ENCODE measurements at regions not wholly inside any gene's neighbourhood (a gene's known extent, or its start where the extent isn't known, plus 50 kb on each side); places are given as distances from the start of the nearest gene placed in this dataset.

- Histone ChIP-seq H3K27ac (no peak overlapping the region), H3K4me1 (no peaks in the 10 kb centered on the region), H3K9me3 (no peaks in the 10 kb centered on the region), H3K36me3 (replicated peaks in 1 of 2; ENCODE audit: insufficient read depth in 1 of 2, low read depth in 2 of 2) (no peaks in the 10 kb centered on the region), H3K27me3 (no peaks in the 10 kb centered on the region), H3K4me3 (no peak overlapping the region)
- intact Hi-C loops (cut with DNase I), result no loop called here
- ATAC-seq (no peak), DNase-seq (no peak)
- TF ChIP-seq CTCF (IDR thresholded peaks at IDR 0.05), result no peak
- no peak for TF ChIP-seq POLR2A (IDR thresholded peaks at IDR 0.05)
Observed at GRCh38 chr13:71368336-71368735, 498.7 kb downstream of the DACH1 start.

DNA sequence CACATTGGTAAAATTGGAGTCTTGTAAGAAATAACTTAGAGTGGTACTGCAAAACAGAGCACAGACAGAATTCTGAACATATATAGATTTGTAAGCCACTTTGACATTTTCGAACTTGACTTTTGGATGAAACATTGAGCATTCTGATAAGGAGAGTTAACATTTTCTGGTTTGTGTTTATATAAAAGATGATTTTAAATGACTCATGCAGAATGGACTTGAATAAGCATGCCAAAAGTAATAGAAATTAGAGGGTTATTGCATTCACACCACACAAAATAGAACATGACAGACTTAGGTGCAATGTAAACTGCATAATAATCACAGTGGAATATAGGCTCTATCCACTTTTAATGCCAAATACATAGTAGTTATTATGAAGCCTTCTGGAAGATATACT lies 507.0 kb downstream of the DACH1 start:
- no peak for DNase-seq
- H3K9me3 ChIP-seq, result no peaks in the 10 kb centered on the region
- no peaks in the 10 kb centered on the region for H3K36me3 ChIP-seq (replicated peaks in 1 of 2; ENCODE audit: insufficient read depth in 1 of 2, low read depth in 2 of 2)
- no peaks in the 10 kb centered on the region for H3K4me1 ChIP-seq
- no peaks in the 10 kb centered on the region for H3K27me3 ChIP-seq
- intact Hi-C loops (cut with DNase I), result no loop called here
- no peak overlapping the region for H3K27ac ChIP-seq
- TF ChIP-seq CTCF (IDR thresholded peaks at IDR 0.05), result no peak
- no peak for ATAC-seq
- no peak overlapping the region for H3K4me3 ChIP-seq
- 63 to 68% methylated on average over 1 of the region's 1 CpG for WGBS, 2 donors

- H3K4me3 ChIP-seq, result no peak overlapping the region
- intact Hi-C loops (cut with DNase I), result no loop called here
- H3K4me1 ChIP-seq, result no peaks in the 10 kb centered on the region
- TF ChIP-seq POLR2A (IDR thresholded peaks at IDR 0.05) (no peak), CTCF (IDR thresholded peaks at IDR 0.05) (no peak)
- H3K27ac ChIP-seq, result no peak overlapping the region
- no peaks in the 10 kb centered on the region for H3K9me3 ChIP-seq
- ATAC-seq (no peak), DNase-seq (no peak)
- no peaks in the 10 kb centered on the region for H3K36me3 ChIP-seq (replicated peaks in 1 of 2; ENCODE audit: insufficient read depth in 1 of 2, low read depth in 2 of 2)
- WGBS, 2 donors, result 77 to 85% methylated on average over 4 of the region's 4 CpGs
- H3K27me3 ChIP-seq, result no peaks in the 10 kb centered on the region
Observed at GRCh38 chr13:71359641-71360040, 507.4 kb downstream of the DACH1 start.

GRCh38 chr13:71358218-71358617 lies 508.8 kb downstream of the DACH1 start:
- no peaks in the 10 kb centered on the region for H3K9me3 ChIP-seq
- no peak overlapping the region for H3K4me3 ChIP-seq
- no peak overlapping the region for H3K27ac ChIP-seq
- 4 to 10% methylated on average over 1 of the region's 1 CpG for WGBS, 2 donors
- intact Hi-C loops (cut with DNase I), result no loop called here
- TF ChIP-seq POLR2A (IDR thresholded peaks at IDR 0.05), result no peak
- no peak for TF ChIP-seq CTCF (IDR thresholded peaks at IDR 0.05)
- DNase-seq (no peak), ATAC-seq (no peak)
- H3K36me3 ChIP-seq (replicated peaks in 1 of 2; ENCODE audit: insufficient read depth in 1 of 2, low read depth in 2 of 2), result no peaks in the 10 kb centered on the region
- no peaks in the 10 kb centered on the region for H3K27me3 ChIP-seq
- H3K4me1 ChIP-seq, result no peaks in the 10 kb centered on the region

- no peak overlapping the region for H3K27ac ChIP-seq
- DNase-seq (no peak), ATAC-seq (no peak)
- H3K9me3 ChIP-seq, result no peaks in the 10 kb centered on the region
- no peaks in the 10 kb centered on the region for H3K27me3 ChIP-seq
- H3K36me3 ChIP-seq (replicated peaks in 1 of 2; ENCODE audit: insufficient read depth in 1 of 2, low read depth in 2 of 2), result no peaks in the 10 kb centered on the region
- no peak overlapping the region for H3K4me3 ChIP-seq
- no peaks in the 10 kb centered on the region for H3K4me1 ChIP-seq
- intact Hi-C loops (cut with DNase I), result no loop called here
- 75% methylated on average over 7 of the region's 7 CpGs for WGBS, 2 donors
- TF ChIP-seq CTCF (IDR thresholded peaks at IDR 0.05), result no peak
Observed at GRCh38 chr13:71355010-71355409, 512.0 kb downstream of the DACH1 start.
